DMS 273 (cell line): ENCODE measurements at regions not wholly inside any gene's neighbourhood (a gene's known extent, or its start where the extent isn't known, plus 50 kb on each side); places are given as distances from the start of the nearest gene placed in this dataset.

ENCODE experiments used
- DNase-seq: peaks from one replicate; lab custom pipeline; 2025; ENCODE audit not compliant: unreplicated experiment; lab: John Stamatoyannopoulos, UW

GRCh38 chr1:22313321-22313720, 138.3 kb upstream of the ZBTB40 start:
- no peak for DNase-seq

- no peak for DNase-seq
Observed at GRCh38 chr1:22314706-22315105, 136.9 kb upstream of the ZBTB40 start.

- DNase-seq, result no peak
Observed at GRCh38 chr1:22315315-22316078, 136.2 kb upstream of the ZBTB40 start.

- peak; percentile 77 for DNase-seq
Observed at GRCh38 chr1:22317231-22317919, 134.3 kb upstream of the ZBTB40 start.

GRCh38 chr1:22317920-22318243, 133.8 kb upstream of the ZBTB40 start:
- DNase-seq, result no peak

GRCh38 chr1:22318279-22318981, 133.2 kb upstream of the ZBTB40 start:
- peak; percentile 95 for DNase-seq

GRCh38 chr1:22319608-22320007, 132.0 kb upstream of the ZBTB40 start:
- DNase-seq, result no peak

- DNase-seq, result no peak
Observed at GRCh38 chr1:22320587-22321344, 130.9 kb upstream of the ZBTB40 start.

- DNase-seq, result no peak
Observed at GRCh38 chr1:22321917-22322316, 129.7 kb upstream of the ZBTB40 start.

GRCh38 chr1:22323141-22323845, 128.4 kb upstream of the ZBTB40 start:
- no peak for DNase-seq

GRCh38 chr1:22323846-22324504, 127.7 kb upstream of the ZBTB40 start:
- no peak for DNase-seq

GRCh38 chr1:22325531-22326371, 125.9 kb upstream of the ZBTB40 start:
- no peak for DNase-seq

GRCh38 chr1:22326372-22326915, 125.2 kb upstream of the ZBTB40 start:
- no peak for DNase-seq

GRCh38 chr1:22326931-22327330, 124.7 kb upstream of the ZBTB40 start:
- DNase-seq, result no peak

GRCh38 chr1:22327411-22327810, 124.2 kb upstream of the ZBTB40 start:
- no peak for DNase-seq

- no peak for DNase-seq
Observed at GRCh38 chr1:22328331-22329147, 123.1 kb upstream of the ZBTB40 start.

- DNase-seq, result no peak
Observed at GRCh38 chr1:22329148-22329515, 122.5 kb upstream of the ZBTB40 start.

GRCh38 chr1:22330092-22330759, 121.4 kb upstream of the ZBTB40 start:
- DNase-seq, result no peak
